ENCODE measurements at regions not wholly inside any gene's neighbourhood (a gene's known extent, or its start where the extent isn't known, plus 50 kb on each side); places are given as distances from the start of the nearest gene placed in this dataset.

DNA sequence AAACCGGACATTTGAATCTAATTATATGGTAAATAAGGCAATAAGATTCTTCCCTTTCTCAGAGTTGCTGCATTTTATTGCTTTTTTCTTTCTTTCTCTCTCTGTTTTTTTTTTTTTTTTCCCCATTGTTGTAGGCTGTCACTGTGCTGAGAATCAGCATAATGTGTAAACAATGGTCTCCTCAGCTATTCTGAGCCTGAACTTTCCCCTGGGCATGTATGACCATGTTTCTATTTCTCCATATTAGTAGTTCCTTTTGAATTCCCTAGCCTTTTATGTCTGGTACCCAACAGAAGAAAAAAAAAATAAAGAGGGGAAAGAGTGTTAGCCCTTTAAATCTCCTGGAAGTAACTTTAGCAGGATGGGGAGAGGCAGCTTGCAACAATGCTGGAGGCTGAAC is 1862.5 kb downstream of the SUCLG1 start:
- Histone ChIP-seq H3K4me3 (ENCODE audit: low read depth in 2 of 2, low read length in 2 of 2) (no peak overlapping the region), H3K4me1 (ENCODE audit: control insufficient read depth, insufficient read depth, low read length) (no peaks in the 10 kb centered on the region), H3K36me3 (ENCODE audit: control insufficient read depth, insufficient read depth, low read length) (no peaks in the 10 kb centered on the region), H3K27ac (ENCODE audit: low read length) (no peak overlapping the region), H3K9me3 (ENCODE audit: control insufficient read depth, insufficient read depth, low read depth, low read length) (0 out of 2 replicates have a peak, but pooled peaks cover 3% of the 10 kb centered on the region), H3K27me3 (ENCODE audit: control insufficient read depth, insufficient read depth, low read length) (no peaks in the 10 kb centered on the region)
- TF ChIP-seq CTCF (IDR thresholded peaks at IDR 0.05) (no peak), TCF7L2 (IDR thresholded peaks at IDR 0.05; ENCODE audit: low read depth, low read length) (no peak), POLR2AphosphoS5 (IDR thresholded peaks at IDR 0.05; ENCODE audit: low read depth, low read length) (no peak), SIN3A (IDR thresholded peaks at IDR 0.05; ENCODE audit: borderline replicate concordance, insufficient read depth, low read depth, low read length) (no peak)
- TF ChIP-seq, protein P1, sequence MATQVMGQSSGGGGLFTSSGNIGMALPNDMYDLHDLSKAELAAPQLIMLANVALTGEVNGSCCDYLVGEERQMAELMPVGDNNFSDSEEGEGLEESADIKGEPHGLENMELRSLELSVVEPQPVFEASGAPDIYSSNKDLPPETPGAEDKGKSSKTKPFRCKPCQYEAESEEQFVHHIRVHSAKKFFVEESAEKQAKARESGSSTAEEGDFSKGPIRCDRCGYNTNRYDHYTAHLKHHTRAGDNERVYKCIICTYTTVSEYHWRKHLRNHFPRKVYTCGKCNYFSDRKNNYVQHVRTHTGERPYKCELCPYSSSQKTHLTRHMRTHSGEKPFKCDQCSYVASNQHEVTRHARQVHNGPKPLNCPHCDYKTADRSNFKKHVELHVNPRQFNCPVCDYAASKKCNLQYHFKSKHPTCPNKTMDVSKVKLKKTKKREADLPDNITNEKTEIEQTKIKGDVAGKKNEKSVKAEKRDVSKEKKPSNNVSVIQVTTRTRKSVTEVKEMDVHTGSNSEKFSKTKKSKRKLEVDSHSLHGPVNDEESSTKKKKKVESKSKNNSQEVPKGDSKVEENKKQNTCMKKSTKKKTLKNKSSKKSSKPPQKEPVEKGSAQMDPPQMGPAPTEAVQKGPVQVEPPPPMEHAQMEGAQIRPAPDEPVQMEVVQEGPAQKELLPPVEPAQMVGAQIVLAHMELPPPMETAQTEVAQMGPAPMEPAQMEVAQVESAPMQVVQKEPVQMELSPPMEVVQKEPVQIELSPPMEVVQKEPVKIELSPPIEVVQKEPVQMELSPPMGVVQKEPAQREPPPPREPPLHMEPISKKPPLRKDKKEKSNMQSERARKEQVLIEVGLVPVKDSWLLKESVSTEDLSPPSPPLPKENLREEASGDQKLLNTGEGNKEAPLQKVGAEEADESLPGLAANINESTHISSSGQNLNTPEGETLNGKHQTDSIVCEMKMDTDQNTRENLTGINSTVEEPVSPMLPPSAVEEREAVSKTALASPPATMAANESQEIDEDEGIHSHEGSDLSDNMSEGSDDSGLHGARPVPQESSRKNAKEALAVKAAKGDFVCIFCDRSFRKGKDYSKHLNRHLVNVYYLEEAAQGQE (IDR thresholded peaks at IDR 0.05; ENCODE audit: insufficient read depth in 1 of 2, low read depth in 2 of 2, low read length in 1 of 2), result no peak
- DNase-seq (ENCODE audit: low read depth, low spot score) (no peak), ATAC-seq (no peak)
- in situ Hi-C loops (cut with HindIII; ENCODE audit: low pct_unique_long_range_greater_than_20kb, low sequenced_read_pairs) (no loop called here), intact Hi-C loops (cut with micrococcal nuclease; ENCODE audit: unreplicated experiment) (no loop called here)
- CTCF ChIA-PET, result no interaction called here
- BruUV-seq (replicated peaks), result no TSS peak
- POLR2A ChIA-PET, result no interaction called here

DNA sequence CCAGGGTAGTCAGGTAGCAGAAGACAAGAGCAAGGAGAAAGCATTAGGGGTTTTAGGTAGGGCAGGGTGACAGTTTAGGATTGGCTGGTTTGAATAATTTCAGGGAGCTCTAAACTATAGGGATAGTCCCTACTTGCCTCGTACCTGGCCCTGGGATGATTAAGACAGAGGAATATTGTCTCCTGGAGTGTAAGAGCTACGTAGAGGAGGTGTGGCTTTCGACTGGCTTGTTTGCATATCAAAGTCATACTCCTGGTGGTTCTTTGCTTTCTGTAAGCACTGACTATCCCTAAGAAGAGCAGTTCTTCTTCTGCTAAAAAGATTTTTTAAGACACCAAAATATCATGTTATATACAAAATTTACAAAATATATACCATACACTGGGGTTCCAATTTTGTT is 1867.4 kb downstream of the SUCLG1 start:
- ChIA-PET POLR2A (no interaction called here), CTCF (no interaction called here)
- H3K4me1 ChIP-seq (ENCODE audit: control insufficient read depth, insufficient read depth, low read length), result no peaks in the 10 kb centered on the region
- BruUV-seq (replicated peaks), result no TSS peak
- in situ Hi-C loops (cut with HindIII; ENCODE audit: low pct_unique_long_range_greater_than_20kb, low sequenced_read_pairs), result no loop called here
- no peak overlapping the region for H3K4me3 ChIP-seq (ENCODE audit: low read depth in 2 of 2, low read length in 2 of 2)
- no peaks in the 10 kb centered on the region for H3K27me3 ChIP-seq (ENCODE audit: control insufficient read depth, insufficient read depth, low read length)
- 0 out of 2 replicates have a peak, but pooled peaks cover 3% of the 10 kb centered on the region for H3K9me3 ChIP-seq (ENCODE audit: control insufficient read depth, insufficient read depth, low read depth, low read length)
- no peak for TF ChIP-seq CTCF (IDR thresholded peaks at IDR 0.05)
- TF ChIP-seq SIN3A (IDR thresholded peaks at IDR 0.05; ENCODE audit: borderline replicate concordance, insufficient read depth, low read depth, low read length), result no peak
- TF ChIP-seq TCF7L2 (IDR thresholded peaks at IDR 0.05; ENCODE audit: low read depth, low read length), result no peak
- DNase-seq (ENCODE audit: low read depth, low spot score) (no peak), ATAC-seq (no peak)
- H3K27ac ChIP-seq (ENCODE audit: low read length), result no peak overlapping the region
- intact Hi-C loops (cut with micrococcal nuclease; ENCODE audit: unreplicated experiment), result no loop called here
- H3K36me3 ChIP-seq (ENCODE audit: control insufficient read depth, insufficient read depth, low read length), result no peaks in the 10 kb centered on the region

Measured in Panc1 (cell line).